Parathyroid adenoma (tissue), 2 donors: ENCODE measurements at regions not wholly inside any gene's neighbourhood (a gene's known extent, or its start where the extent isn't known, plus 50 kb on each side); places are given as distances from the start of the nearest gene placed in this dataset.

Source experiments
- H2AFZ ChIP-seq: fragments of 300-600 bp; sonication (generic); one replicate; pipeline ENCODE4 v1.7.0; 2017; ENCODE audit warnings: antibody characterized with exemption, mild to moderate bottlenecking
- H3K27ac ChIP-seq: fragments of 300-600 bp; sonication (generic); one replicate; pipeline ENCODE4 v1.7.0; 2017
- H3K27me3 ChIP-seq: fragments of 300-600 bp; sonication (generic); one replicate; pipeline ENCODE4 v1.7.0; 2017; ENCODE audit warnings: low read length; ENCODE audit not compliant: control insufficient read depth, insufficient read depth
- H3K36me3 ChIP-seq: fragments of 300-600 bp; sonication (generic); one replicate; pipeline ENCODE4 v1.7.0; 2017; ENCODE audit warnings: low read length; ENCODE audit not compliant: control insufficient read depth, insufficient read depth
- H3K4me1 ChIP-seq: fragments of 300-600 bp; sonication (generic); one replicate; pipeline ENCODE4 v1.7.0; 2017; ENCODE audit warnings: control low read depth
- H3K4me2 ChIP-seq: fragments of 300-600 bp; sonication (generic); one replicate; pipeline ENCODE4 v1.7.0; 2017; ENCODE audit warnings: low read length
- H3K4me3 ChIP-seq: fragments of 300-600 bp; sonication (generic); one replicate; pipeline ENCODE4 v1.7.0; 2017; ENCODE audit warnings: low read depth, low read length
- H3K79me2 ChIP-seq: fragments of 300-600 bp; sonication (generic); one replicate; pipeline ENCODE4 v1.7.0; 2017; ENCODE audit warnings: control low read depth
- H3K9ac ChIP-seq: fragments of 300-600 bp; sonication (generic); one replicate; pipeline ENCODE4 v1.7.0; 2017; ENCODE audit warnings: mild to moderate bottlenecking
- H3K9me3 ChIP-seq: fragments of 300-600 bp; sonication (generic); one replicate; pipeline ENCODE4 v1.7.0; 2017; ENCODE audit warnings: low read length; ENCODE audit not compliant: control insufficient read depth
- TF ChIP-seq, protein P1 (sequence below): fragments of 300-600 bp; sonication (generic); IDR thresholded peaks from one replicate; pipeline ENCODE4 v1.7.0; 2017; ENCODE audit warnings: antibody characterized with exemption, mild to moderate bottlenecking
- donor health status: primary hyperparathyroidism.

DNA sequence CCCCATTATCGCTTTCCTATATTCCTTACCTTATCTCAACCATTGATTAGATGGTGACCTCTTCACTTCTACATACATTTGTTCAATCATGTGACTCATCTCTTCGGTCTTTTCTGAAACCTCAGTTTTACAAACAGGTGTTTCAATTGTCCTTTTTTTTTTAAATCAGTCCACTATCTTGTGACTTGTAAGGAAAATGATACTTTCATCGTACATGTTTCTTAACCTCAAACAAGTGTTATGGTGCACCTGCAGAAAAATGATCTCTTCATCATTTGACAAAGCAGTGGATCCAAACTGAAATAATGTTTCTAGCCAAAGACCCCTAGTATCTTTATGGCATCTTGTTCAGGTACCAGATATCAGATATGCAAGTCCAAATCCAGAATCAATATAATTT, 1157.2 kb downstream of the MRPL39 start:
- Histone ChIP-seq H3K4me2 (no peak overlapping the region), H3K9ac (no peak overlapping the region), H2AFZ (no peak overlapping the region), H3K9me3 (no peaks in the 10 kb centered on the region), H3K36me3 (no peaks in the 10 kb centered on the region), H3K4me1 (no peaks in the 10 kb centered on the region), H3K79me2 (no peaks in the 10 kb centered on the region), H3K4me3 (no peak overlapping the region), H3K27ac (no peak overlapping the region), H3K27me3 (no peaks in the 10 kb centered on the region)
- TF ChIP-seq, protein P1, sequence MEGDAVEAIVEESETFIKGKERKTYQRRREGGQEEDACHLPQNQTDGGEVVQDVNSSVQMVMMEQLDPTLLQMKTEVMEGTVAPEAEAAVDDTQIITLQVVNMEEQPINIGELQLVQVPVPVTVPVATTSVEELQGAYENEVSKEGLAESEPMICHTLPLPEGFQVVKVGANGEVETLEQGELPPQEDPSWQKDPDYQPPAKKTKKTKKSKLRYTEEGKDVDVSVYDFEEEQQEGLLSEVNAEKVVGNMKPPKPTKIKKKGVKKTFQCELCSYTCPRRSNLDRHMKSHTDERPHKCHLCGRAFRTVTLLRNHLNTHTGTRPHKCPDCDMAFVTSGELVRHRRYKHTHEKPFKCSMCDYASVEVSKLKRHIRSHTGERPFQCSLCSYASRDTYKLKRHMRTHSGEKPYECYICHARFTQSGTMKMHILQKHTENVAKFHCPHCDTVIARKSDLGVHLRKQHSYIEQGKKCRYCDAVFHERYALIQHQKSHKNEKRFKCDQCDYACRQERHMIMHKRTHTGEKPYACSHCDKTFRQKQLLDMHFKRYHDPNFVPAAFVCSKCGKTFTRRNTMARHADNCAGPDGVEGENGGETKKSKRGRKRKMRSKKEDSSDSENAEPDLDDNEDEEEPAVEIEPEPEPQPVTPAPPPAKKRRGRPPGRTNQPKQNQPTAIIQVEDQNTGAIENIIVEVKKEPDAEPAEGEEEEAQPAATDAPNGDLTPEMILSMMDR = no peak

DNA sequence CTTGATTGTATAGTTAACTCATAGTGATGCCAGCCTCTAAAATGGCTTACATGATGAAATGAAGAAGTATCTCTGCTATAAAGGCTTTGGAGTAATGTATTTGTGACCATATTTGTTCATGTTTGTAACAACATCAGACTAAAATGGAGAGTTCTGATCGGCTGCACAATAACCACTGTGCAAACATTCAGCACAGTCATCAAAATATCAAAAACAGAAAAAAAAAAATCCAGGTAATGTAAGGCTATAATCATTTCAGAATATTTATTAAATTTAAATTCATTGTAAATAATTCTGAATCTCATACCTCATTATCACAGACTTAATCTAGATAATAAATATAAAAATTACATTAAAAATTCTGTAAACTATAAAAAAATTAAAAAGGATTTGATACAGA, 1161.8 kb downstream of the MRPL39 start:
- TF ChIP-seq, protein P1 = no peak
- Histone ChIP-seq H3K4me3 (no peak overlapping the region), H3K27ac (no peak overlapping the region), H3K4me2 (no peak overlapping the region), H2AFZ (no peak overlapping the region), H3K9me3 (no peaks in the 10 kb centered on the region), H3K27me3 (no peaks in the 10 kb centered on the region), H3K9ac (no peak overlapping the region), H3K79me2 (no peaks in the 10 kb centered on the region), H3K4me1 (no peaks in the 10 kb centered on the region), H3K36me3 (no peaks in the 10 kb centered on the region)

DNA sequence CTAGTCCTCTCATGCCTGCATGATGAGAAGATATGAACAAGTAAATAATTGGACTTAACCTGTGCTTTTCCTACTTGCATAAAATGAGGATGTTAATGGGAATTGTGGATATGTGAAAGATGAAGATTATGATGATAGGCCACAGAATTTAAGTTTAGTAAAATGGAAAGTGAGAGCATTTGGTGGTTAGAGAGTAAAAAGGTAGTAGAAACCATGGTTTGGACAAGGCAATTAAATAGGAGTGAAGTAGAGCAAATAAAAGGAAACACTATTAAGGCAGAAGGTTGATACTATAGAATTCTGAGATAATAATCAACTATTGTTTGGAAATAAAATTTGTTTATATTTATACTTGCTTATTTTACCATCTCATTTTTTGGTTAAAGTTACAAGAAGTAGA, 1162.5 kb downstream of the MRPL39 start:
- TF ChIP-seq, protein P1 = no peak

DNA sequence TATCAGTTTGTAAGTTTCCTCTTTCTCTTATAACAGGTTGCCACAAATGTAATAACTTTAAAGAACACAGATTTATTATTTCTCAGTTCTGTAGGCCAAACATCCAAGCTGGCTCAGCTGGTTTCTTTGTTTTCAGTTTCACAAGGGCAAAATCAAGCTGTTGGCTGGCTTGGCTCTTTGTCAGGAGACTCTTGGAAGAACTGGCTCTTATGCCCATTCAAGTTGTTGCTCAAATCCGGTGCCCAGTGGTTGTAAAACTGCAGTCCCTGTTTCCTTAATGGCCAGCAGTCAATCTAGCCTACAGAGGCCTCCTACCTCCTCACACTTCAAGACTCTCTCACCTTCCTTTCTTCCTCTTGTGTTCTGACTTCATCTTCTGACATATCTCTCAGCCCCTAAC, 1171.0 kb downstream of the MRPL39 start:
- Histone ChIP-seq H3K27me3 (no peaks in the 10 kb centered on the region), H3K4me2 (no peak overlapping the region), H2AFZ (no peak overlapping the region), H3K4me1 (no peaks in the 10 kb centered on the region), H3K36me3 (no peaks in the 10 kb centered on the region), H3K4me3 (no peak overlapping the region), H3K9me3 (no peaks in the 10 kb centered on the region), H3K79me2 (no peaks in the 10 kb centered on the region), H3K27ac (no peak overlapping the region), H3K9ac (no peak overlapping the region)
- TF ChIP-seq, protein P1 = no peak

More for the DNA sequence above, 1162.5 kb downstream of the MRPL39 start:
- Histone ChIP-seq H3K4me1 (no peaks in the 10 kb centered on the region), H2AFZ (no peak overlapping the region), H3K36me3 (no peaks in the 10 kb centered on the region), H3K9ac (no peak overlapping the region), H3K27ac (no peak overlapping the region), H3K9me3 (no peaks in the 10 kb centered on the region), H3K4me2 (no peak overlapping the region), H3K79me2 (no peaks in the 10 kb centered on the region), H3K4me3 (no peak overlapping the region), H3K27me3 (no peaks in the 10 kb centered on the region)

DNA sequence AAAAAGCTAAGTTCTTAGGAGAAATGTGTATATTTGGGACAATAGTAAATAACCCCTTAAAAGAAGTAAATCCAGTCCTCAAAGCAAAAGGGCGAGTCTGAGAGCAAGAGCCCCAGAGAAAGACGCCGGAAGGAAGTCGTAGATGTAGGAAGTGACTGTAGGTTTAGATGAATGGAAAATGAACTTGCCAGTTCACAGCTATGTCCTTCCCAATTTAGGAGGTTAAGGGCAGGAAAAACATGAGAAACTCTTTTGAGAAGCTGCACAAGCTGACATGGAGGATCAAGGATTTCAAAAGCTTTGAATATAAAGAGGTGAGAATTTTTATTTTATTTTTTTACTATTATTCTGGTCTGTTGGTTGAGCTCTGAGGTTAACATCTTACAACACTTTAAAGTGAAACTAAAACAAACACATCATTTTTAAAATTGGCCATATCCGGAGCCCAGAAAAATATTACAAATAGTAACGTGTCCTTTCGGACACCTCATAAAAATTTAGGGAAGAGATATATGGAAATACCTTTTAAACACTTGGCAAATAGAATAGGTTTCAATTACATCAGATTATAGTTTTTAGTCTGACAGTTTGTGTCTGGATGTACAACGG, 1178.6 kb downstream of the MRPL39 start:
- H2AFZ ChIP-seq = no peak overlapping the region
- H3K27ac ChIP-seq = no peak overlapping the region
- no peaks in the 10 kb centered on the region for H3K79me2 ChIP-seq
- no peaks in the 10 kb centered on the region for H3K36me3 ChIP-seq
- H3K4me1 ChIP-seq = no peaks in the 10 kb centered on the region
- H3K4me3 ChIP-seq = no peak overlapping the region
- no peak overlapping the region for H3K9ac ChIP-seq
- TF ChIP-seq, protein P1 = no peak
- H3K27me3 ChIP-seq = no peaks in the 10 kb centered on the region
- H3K4me2 ChIP-seq = no peak overlapping the region
- no peaks in the 10 kb centered on the region for H3K9me3 ChIP-seq
